ENCODE measurements at regions not wholly inside any gene's neighbourhood (a gene's known extent, or its start where the extent isn't known, plus 50 kb on each side); places are given as distances from the start of the nearest gene placed in this dataset.

DNA sequence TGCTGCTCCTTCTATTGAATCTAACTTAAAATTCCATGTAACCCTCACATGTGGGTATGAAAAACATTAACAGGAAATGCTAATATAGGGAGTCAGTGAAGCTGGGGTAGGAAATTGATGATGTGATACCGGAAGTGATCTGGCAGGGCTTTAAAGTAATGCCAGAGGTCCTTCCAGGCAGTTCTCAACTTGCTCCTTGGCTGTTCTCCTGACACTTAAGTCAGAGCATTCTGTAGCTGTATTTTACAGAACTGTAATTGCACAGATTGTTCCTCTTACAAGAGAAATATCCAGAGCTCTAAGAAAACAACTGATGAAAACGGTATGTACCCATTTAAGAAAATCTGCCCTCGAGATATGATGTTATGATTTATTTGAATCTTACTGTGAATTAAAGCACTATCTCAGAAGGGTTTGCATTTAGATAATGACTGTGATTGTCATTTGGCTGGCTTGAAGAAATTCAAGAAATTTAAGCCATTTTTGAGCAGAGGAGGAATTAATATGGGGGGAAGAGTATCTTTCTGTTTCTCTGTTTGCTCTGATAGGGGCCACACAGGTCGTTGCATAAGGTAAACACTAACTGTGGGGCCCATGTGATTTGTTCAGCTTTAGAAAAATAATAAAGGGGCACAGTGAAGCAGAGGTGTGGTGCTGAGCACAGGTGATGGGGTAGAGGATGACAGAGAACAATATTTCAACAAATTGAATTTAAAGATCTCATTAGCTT, 88.4 kb downstream of the BBS10 start:
- TF ChIP-seq, protein P1, sequence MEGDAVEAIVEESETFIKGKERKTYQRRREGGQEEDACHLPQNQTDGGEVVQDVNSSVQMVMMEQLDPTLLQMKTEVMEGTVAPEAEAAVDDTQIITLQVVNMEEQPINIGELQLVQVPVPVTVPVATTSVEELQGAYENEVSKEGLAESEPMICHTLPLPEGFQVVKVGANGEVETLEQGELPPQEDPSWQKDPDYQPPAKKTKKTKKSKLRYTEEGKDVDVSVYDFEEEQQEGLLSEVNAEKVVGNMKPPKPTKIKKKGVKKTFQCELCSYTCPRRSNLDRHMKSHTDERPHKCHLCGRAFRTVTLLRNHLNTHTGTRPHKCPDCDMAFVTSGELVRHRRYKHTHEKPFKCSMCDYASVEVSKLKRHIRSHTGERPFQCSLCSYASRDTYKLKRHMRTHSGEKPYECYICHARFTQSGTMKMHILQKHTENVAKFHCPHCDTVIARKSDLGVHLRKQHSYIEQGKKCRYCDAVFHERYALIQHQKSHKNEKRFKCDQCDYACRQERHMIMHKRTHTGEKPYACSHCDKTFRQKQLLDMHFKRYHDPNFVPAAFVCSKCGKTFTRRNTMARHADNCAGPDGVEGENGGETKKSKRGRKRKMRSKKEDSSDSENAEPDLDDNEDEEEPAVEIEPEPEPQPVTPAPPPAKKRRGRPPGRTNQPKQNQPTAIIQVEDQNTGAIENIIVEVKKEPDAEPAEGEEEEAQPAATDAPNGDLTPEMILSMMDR (IDR thresholded peaks at IDR 0.05): no peak
- no peak for TF ChIP-seq POLR2A (IDR thresholded peaks at IDR 0.05)

Data from thyroid gland (tissue), 4 donors.